Right lobe of liver (tissue), 6 donors: ENCODE measurements at regions not wholly inside any gene's neighbourhood (a gene's known extent, or its start where the extent isn't known, plus 50 kb on each side); places are given as distances from the start of the nearest gene placed in this dataset.

Experiments
- ATAC-seq, 4 donors: fragments of 200-7000 bp; cut with Tn5 transposase; one replicate each; pipeline ENCODE4 v1.9.1; 2020; ENCODE audit warnings: mild to moderate bottlenecking in 4 of 4, moderate library complexity in 4 of 4
- DNase-seq, 3 donors: peaks; one replicate each; pipeline ENCODE4 v3.0.0-alpha.2; 2020
- H3K27ac ChIP-seq, 3 donors: fragments of 200-600 bp; one replicate each; pipeline ENCODE4 v1.8.0; 2022
- H3K27me3 ChIP-seq, 2 donors: fragments of 200-600 bp; one replicate each; pipeline ENCODE4 v1.8.0; 2022
- H3K36me3 ChIP-seq, 4 donors: fragments of 200-600 bp; sonication (generic) in 1 of 4; one replicate each; pipeline versions ENCODE4 v1.5.1 to v1.8.0; 2017 to 2022; ENCODE audit warnings: control low read depth in 1 of 4
- H3K4me1 ChIP-seq, 4 donors: fragments of 200-600 bp; sonication (generic) in 1 of 4; one replicate each; pipeline versions ENCODE4 v1.5.1 to v1.8.0; 2017 to 2022; ENCODE audit warnings: control low read depth in 1 of 4
- H3K4me3 ChIP-seq, 3 donors: fragments of 200-600 bp; one replicate each; pipeline ENCODE4 v1.8.0; 2022
- H3K9me3 ChIP-seq, 4 donors: fragments of 200-600 bp; sonication (generic) in 1 of 4; one replicate each; pipeline versions ENCODE4 v1.5.1 to v1.8.0; 2017 to 2022; ENCODE audit warnings: control low read depth in 1 of 4
- POLR2A ChIP-seq: fragments of 450-650 bp; IDR thresholded peaks from one replicate; pipeline ENCODE4 v1.6.1; 2017; ENCODE audit warnings: antibody characterized with exemption, mild to moderate bottlenecking
- WGBS: methylation state at CpG from one replicate; pipeline ENCODE4 v1.1.6; 2018; ENCODE audit warnings: low coverage, low lambda C conversion rate; ENCODE audit not compliant: insufficient coverage; ENCODE audit errors: missing lambda C conversion rate; 5-methylcytosine and 5-hydroxymethylcytosine counted together
- intact Hi-C, 2 donors: fragments of 100-400 bp; cut with DNase I; formaldehyde crosslinking; loops; one replicate each; pipeline versions ENCODE4 v1.11.2 to v1.14.1; 2022
- TF ChIP-seq, protein P1 (sequence below), 4 donors: fragments of 200-600 bp in 3 of 4; fragments of 450-650 bp in 1 of 4; IDR thresholded peaks; one replicate each; pipeline versions ENCODE4 v1.5.1 to v1.8.0; 2016 to 2022; ENCODE audit warnings: antibody characterized with exemption in 4 of 4, mild to moderate bottlenecking in 2 of 4
- donor health status: DM: no; HTN: yes; CAD: no.
- donor health status: DM: no; HTN: no; CAD: no.
- donor health status: DM: no; HTN: no; CAD: no.
- donor health status: DM: no; HTN: yes; CAD: no.
- donor health status: DM: no; HTN: yes; CAD: no.

GRCh38 chr10:20999699-21000098 is 102.6 kb upstream of the NEBL start:
- 91% methylated on average over 11 of the region's 11 CpGs for WGBS
- TF ChIP-seq, protein P1, sequence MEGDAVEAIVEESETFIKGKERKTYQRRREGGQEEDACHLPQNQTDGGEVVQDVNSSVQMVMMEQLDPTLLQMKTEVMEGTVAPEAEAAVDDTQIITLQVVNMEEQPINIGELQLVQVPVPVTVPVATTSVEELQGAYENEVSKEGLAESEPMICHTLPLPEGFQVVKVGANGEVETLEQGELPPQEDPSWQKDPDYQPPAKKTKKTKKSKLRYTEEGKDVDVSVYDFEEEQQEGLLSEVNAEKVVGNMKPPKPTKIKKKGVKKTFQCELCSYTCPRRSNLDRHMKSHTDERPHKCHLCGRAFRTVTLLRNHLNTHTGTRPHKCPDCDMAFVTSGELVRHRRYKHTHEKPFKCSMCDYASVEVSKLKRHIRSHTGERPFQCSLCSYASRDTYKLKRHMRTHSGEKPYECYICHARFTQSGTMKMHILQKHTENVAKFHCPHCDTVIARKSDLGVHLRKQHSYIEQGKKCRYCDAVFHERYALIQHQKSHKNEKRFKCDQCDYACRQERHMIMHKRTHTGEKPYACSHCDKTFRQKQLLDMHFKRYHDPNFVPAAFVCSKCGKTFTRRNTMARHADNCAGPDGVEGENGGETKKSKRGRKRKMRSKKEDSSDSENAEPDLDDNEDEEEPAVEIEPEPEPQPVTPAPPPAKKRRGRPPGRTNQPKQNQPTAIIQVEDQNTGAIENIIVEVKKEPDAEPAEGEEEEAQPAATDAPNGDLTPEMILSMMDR (IDR thresholded peaks at IDR 0.05) = no peak
- TF ChIP-seq POLR2A = no peak

GRCh38 chr10:20998036-20998435 is 100.9 kb upstream of the NEBL start:
- Histone ChIP-seq H3K27ac (no peak overlapping the region), H3K36me3 (no peaks in the 10 kb centered on the region), H3K27me3 (no peaks in the 10 kb centered on the region), H3K9me3 (no peaks in the 10 kb centered on the region), H3K4me3 (no peak overlapping the region), H3K4me1 (peaks cover 0 to 4% (median 0%) of the 10 kb centered on the region in 4 donors)
- intact Hi-C loops = no loop called here
- 94% methylated on average over 5 of the region's 5 CpGs for WGBS
- DNase-seq (no peak), ATAC-seq (no peak)
- TF ChIP-seq, protein P1 (IDR thresholded peaks at IDR 0.05) = no peak
- TF ChIP-seq POLR2A = no peak

More at GRCh38 chr10:20999699-21000098, 102.6 kb upstream of the NEBL start:
- H3K27me3 ChIP-seq = no peaks in the 10 kb centered on the region
- H3K36me3 ChIP-seq = no peaks in the 10 kb centered on the region
- H3K4me1 ChIP-seq = peaks cover 0 to 4% (median 0%) of the 10 kb centered on the region in 4 donors
- no peak overlapping the region for H3K27ac ChIP-seq
- ATAC-seq = no peak
- no peak for DNase-seq
- H3K4me3 ChIP-seq = no peak overlapping the region
- intact Hi-C loops = no loop called here
- H3K9me3 ChIP-seq = no peaks in the 10 kb centered on the region

GRCh38 chr10:20995123-20995987 is 98.2 kb upstream of the NEBL start:
- intact Hi-C loops = no loop called here
- Histone ChIP-seq H3K9me3 (no peaks in the 10 kb centered on the region), H3K4me3 (no peak overlapping the region), H3K36me3 (no peaks in the 10 kb centered on the region), H3K27me3 (no peaks in the 10 kb centered on the region), H3K27ac (no peak overlapping the region), H3K4me1 (peaks cover 0 to 4% (median 0%) of the 10 kb centered on the region in 4 donors)
- ATAC-seq = no peak
- 79% methylated on average over 13 of the region's 14 CpGs for WGBS
- DNase-seq = no peak
- no peak for TF ChIP-seq POLR2A
- TF ChIP-seq, protein P1 (IDR thresholded peaks at IDR 0.05) = no peak

DNA sequence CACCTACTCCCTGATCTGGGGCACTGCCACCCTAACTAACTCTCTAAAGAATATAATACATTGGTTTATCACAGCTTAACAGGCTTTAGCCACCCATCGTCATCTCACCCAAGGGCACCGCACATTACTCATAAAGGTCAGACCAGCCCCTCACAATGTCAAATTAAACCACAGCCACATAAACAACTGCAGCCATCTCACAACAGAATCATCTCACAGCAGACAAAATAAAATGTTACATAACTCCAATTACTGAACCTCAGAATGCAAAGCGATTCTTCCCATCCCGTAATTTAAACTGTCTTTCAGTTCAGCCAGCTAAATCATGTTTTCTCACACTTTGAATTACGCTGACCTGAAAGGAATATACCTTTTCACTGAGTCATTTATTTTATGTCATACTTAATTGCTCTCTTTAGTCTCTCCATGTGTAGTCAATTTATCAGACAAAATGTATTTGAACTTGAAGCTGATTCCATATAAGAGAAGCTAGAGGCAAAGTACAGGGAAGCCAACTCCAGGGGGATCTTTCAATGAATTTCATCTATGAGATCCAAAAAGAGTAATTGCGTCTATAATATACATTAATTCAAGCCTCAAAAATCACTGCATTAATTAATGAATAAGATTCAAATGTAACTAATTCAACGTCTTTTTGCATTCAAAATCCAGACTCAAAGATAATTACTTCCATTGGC is 96.9 kb upstream of the NEBL start:
- WGBS = 89% methylated on average over 6 of the region's 7 CpGs
- ATAC-seq (no peak), DNase-seq (no peak)
- H3K27ac ChIP-seq = no peak overlapping the region
- H3K9me3 ChIP-seq = no peaks in the 10 kb centered on the region
- TF ChIP-seq, protein P1 (IDR thresholded peaks at IDR 0.05) = no peak
- TF ChIP-seq POLR2A = no peak
- intact Hi-C loops = no loop called here
- no peaks in the 10 kb centered on the region for H3K36me3 ChIP-seq
- no peak overlapping the region for H3K4me3 ChIP-seq
- H3K27me3 ChIP-seq = no peaks in the 10 kb centered on the region
- H3K4me1 ChIP-seq = peaks cover 0 to 5% (median 0%) of the 10 kb centered on the region in 4 donors
